ENCODE measurements at regions not wholly inside any gene's neighbourhood (a gene's known extent, or its start where the extent isn't known, plus 50 kb on each side); places are given as distances from the start of the nearest gene placed in this dataset.

DNA sequence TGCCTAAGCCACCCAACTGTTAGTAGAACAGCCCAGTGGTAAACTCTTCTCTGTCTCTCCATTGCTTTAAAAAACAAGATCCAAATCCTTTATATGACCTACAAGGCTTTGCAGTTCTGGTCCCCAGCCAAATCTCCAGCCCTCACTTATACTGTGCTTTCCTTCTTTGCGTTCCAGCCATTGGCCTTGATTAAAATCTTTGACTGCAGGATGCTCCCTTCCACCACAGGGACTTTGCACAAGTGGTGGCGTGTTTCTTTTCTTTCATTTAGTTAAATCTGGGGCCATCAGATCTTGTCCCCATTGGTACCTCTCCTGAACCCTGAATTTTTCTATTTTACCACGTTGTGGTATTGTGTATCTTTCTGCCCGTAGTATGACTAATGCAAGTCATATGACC lies 183.7 kb downstream of the VRK1 start:
- DNase-seq, result no peak

GRCh38 chr14:96986256-96987085 lies 189.3 kb downstream of the VRK1 start:
- no peak for DNase-seq

DNA sequence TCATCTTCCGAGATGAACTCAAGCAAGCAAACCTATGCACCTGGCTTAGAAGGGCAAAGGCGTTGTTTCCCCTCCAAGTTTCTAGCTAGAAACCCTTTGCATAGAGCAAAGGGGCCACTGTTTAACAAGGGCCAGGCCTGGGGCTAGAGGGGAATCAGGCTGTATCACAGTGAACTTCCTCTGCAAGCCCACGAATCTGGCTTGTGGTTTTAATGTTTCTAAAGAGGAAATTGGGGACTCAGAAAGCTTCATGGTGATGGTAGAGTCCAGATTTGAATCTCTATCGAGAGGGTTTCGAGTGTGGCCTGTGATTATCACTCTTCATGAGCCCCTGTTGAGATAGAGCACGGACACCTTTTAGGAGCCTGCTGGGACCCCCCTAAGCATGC lies 189.9 kb downstream of the VRK1 start:
- DNase-seq, result no peak

GRCh38 chr14:96987771-96988170 lies 190.6 kb downstream of the VRK1 start:
- no peak for DNase-seq

DNA sequence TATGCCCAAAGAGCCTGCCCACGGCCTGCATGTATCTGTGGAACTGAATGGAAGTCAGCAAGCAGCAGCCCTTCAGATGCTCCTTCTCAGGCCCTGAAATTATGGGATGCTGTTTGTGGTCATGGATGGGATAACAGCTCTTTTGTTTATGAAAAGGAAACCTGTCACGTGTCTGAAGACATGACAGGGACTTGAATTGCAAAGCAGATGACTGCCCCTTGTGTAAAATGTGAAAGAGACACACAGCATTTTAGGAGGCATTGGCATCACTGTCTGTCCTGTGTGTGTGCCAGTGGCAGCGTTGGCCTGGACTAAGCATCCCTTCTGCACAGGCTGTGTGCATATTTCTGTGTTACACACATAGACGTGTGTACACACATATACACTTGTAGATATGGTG lies 192.1 kb downstream of the VRK1 start:
- no peak for DNase-seq

GRCh38 chr14:96991226-96991625 lies 194.0 kb downstream of the VRK1 start:
- DNase-seq, result no peak

- no peak for DNase-seq
Observed at GRCh38 chr14:96994999-96995398, 197.8 kb downstream of the VRK1 start.

DNA sequence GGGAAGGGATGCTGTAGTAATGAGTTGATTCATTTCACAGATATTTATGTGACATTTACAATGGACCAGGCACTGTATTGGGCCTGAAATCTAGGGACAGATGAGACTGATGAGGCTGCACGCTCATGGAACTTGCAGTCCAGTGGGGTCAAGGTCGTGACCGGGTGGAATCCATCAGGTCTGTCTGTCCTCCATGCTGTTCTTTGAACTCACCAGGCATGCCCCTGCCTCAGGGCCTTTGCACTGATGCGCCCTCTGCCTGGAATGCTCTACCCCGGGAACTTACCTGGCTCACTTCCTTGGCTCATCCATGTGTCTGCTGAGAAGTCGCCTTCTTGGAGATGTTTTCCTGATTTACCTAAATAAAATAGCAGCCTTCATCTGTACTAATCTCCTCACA lies 200.1 kb downstream of the VRK1 start:
- no peak for DNase-seq

- no peak for DNase-seq
Observed at GRCh38 chr14:96997996-96998395, 200.8 kb downstream of the VRK1 start.

DNA sequence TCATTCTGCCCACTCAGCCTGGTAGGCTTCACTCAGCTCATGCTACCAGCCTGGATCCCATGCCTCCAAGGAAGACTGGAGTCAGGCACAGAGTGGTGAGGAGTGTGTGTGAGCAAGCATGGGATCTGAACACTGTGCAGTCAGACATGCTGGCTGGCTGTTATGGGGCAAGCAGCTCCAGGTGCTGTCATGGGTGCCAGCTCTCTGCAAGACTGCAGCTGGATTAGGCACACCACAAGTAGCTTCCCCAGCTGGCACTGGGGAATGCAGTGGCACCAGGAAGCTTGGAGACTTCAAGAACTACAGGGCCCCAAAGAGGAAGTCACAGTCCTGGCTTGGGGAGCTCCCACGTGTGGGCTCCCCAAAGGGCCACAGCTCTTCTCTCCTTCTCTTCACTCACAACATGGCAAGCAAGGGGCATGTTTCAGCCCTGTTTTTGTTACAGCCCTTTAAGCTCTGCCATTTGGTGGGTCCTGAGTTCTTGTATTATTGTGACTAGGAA lies 202.5 kb downstream of the VRK1 start:
- no peak for DNase-seq

- DNase-seq, result no peak
Observed at GRCh38 chr14:97002454-97002853, 205.3 kb downstream of the VRK1 start.

GRCh38 chr14:97005934-97006333 lies 208.8 kb downstream of the VRK1 start:
- DNase-seq, result no peak

- DNase-seq, result no peak
Observed at GRCh38 chr14:97010491-97011160, 213.4 kb downstream of the VRK1 start.

- DNase-seq, result no peak
Observed at GRCh38 chr14:97013878-97014277, 216.7 kb downstream of the VRK1 start.

DNA sequence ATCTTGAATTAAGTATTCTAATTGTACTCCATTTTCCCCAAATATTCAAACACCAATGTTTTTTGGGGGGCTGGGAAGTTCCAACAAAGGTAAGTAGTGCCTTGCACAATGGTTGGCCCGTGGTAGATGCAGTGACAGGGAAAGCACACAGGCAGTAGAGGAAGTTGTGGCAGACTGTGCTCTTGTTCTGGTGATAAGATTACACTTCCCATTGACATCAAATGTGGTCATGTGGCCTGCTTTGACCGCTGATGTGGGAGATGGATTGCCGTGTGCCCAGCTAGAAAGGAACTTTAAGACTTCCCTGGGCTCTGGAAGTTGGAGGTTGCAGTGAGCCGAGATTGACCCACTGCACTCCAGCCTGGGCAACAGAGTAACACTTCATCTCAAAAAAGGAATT lies 223.8 kb downstream of the VRK1 start:
- no peak for DNase-seq

DNA sequence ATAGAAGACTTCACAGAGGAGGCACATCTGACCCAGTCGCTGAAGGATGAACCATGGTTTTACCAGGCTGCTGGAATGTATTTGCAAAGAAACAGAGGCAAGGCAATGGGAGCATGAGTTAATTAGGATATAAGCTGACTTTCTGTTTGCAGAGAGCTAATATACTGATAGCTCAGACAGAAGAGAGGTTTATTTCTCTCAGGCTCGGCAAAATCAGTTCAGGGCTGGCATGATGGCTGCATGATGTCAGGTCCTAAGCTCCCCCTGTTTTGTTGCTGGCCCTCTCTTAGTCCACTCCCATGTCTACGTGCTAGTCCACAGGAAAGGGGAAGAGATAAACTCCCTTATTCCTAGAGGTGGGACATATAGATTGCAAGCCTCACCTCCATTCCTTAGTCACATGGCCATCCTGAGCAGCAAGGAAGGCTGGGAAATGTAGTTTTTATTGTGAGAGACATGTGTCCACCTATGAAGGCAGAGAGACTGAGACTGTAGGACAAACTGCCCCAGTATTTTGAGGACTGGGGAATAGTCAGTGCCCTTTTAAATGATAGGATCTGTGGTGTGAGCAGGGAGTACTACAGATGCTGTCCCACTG lies 224.5 kb downstream of the VRK1 start:
- no peak for DNase-seq

- no peak for DNase-seq
Observed at GRCh38 chr14:97022741-97023140, 225.6 kb downstream of the VRK1 start.

- DNase-seq, result no peak
Observed at GRCh38 chr14:97023871-97024270, 226.7 kb downstream of the VRK1 start.

DNA sequence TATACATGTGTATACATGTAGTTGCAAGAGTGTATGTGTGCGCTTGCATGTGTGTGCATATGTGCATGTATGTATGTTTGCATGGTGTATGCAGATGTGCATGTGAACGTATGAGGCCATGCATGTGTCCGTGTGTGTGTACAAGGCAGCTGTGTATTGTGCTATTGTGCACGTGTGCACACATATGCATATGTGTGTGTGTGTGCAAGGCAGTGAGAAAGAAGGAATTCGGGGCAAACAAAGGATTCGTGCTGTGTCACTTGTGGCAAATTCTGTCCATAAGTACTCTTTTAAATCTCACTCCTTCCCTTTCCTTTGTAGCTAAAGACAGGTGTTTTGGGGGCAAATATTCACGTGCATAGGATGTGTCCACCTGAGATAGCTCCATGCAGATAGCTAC lies 227.1 kb downstream of the VRK1 start:
- DNase-seq, result no peak

GRCh38 chr14:97025722-97026121 lies 228.5 kb downstream of the VRK1 start:
- DNase-seq, result no peak

GRCh38 chr14:97027256-97027999 lies 230.2 kb downstream of the VRK1 start:
- no peak for DNase-seq

DNA sequence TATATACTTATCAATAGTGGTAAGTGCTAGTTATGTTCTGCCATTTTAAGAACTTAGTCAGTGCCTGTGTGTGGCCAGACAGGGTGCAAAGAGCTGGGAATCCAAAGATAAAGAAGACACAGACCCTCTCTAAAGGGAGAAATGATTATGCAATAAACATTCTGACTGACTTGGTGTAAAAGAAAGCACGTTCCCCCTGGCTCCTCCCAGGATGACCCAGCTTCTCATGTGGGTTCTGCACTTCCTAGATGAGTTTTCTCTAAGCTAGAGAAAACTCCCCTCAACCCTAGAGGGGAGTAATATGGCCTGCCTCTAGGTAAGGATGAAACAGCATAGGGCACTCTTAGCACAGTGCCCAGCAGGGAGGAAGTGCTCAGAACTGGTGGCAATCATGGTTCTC lies 231.2 kb downstream of the VRK1 start:
- no peak for DNase-seq

- DNase-seq, result no peak
Observed at GRCh38 chr14:97029800-97030199, 232.6 kb downstream of the VRK1 start.
